ENCODE measurements at regions not wholly inside any gene's neighbourhood (a gene's known extent, or its start where the extent isn't known, plus 50 kb on each side); places are given as distances from the start of the nearest gene placed in this dataset.

DNA sequence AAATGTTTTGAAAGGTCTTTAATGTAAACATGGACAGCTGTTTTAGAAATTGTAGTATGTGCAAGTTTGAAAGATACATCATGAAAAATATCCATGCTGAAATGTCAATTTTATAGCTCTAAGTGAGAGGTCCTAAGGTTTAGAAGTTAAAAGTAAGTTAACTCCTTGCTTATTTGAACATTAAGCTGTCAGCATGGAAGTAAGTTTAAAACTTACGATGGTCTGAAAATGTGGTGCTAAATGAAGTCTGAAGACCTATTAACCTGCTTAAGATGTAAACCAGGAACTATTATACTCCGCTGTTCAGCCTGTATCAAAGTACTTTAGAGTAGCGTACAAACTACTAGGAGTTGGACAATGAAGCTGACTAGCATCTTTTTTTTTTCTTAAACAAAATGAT, 1082.4 kb downstream of the TMTC2 start:
- no peak for TF ChIP-seq CTCF (IDR thresholded peaks at IDR 0.05; ENCODE audit: insufficient read depth, low read depth, low read length)
- no peak for TF ChIP-seq EZH2 (IDR thresholded peaks at IDR 0.05; ENCODE audit: insufficient read depth, low read length)

Measured in astrocyte (in vitro differentiated cells and primary cell).